DOHH2 (cell line): ENCODE measurements at regions not wholly inside any gene's neighbourhood (a gene's known extent, or its start where the extent isn't known, plus 50 kb on each side); places are given as distances from the start of the nearest gene placed in this dataset.

ENCODE experiments used
- CTCF ChIP-seq: fragments of 200-600 bp; sonication (generic); IDR thresholded peaks from one replicate; pipeline ENCODE4 v1.5.1; 2014; ENCODE audit warnings: antibody characterized with exemption, mild to moderate bottlenecking, low read depth, low read length; ENCODE audit not compliant: poor library complexity, severe bottlenecking
- EZH2phosphoT487 ChIP-seq: fragments of 200-600 bp; sonication (generic); IDR thresholded peaks from 2 replicates; pipeline ENCODE4 v1.6.1; 2017; ENCODE audit warnings: borderline replicate concordance, mild to moderate bottlenecking, antibody characterized with exemption, low read length, moderate library complexity, mixed read lengths

- TF ChIP-seq CTCF = no peak
- TF ChIP-seq EZH2phosphoT487 = no peak
These were observed 207.0 kb upstream of the HDDC2 start for GRCh38 chr6:125508793-125509192.
